ENCODE measurements at regions not wholly inside any gene's neighbourhood (a gene's known extent, or its start where the extent isn't known, plus 50 kb on each side); places are given as distances from the start of the nearest gene placed in this dataset.

DNA sequence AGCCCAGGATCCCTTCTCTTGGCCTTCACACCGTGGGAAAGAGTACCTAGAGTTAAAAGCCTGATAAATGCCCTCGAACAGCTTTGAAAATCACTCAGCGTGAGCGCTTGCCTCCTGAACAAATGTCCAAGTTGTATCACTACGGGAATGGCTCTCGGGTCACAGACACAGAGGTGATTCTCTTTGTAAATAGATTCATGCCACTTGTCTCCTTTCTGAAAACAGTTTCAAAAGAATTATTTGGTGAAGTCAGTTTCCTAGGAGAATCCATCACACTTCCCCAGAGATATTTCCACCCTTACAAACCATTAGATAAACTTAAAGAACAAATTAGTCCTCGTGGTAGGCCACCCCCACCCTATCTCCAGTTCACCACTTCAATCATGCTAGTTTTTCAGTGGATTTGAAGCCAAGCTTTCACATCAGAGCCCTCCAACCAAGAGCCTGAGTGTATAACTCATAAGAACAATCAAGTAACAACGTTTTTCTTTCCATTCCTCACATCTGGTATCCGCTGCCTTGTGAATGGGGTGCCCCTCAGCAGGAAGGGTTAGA, 132.9 kb downstream of the SLC30A10 start:
- no peaks in the 10 kb centered on the region for H3K4me1 ChIP-seq (ENCODE audit: control insufficient read depth in 4 of 4, insufficient read depth in 4 of 4, low read length in 3 of 4)
- H3K36me3 ChIP-seq (ENCODE audit: control insufficient read depth in 4 of 4, insufficient read depth in 3 of 4, low read depth in 1 of 4, low read length in 3 of 4), result no peaks in the 10 kb centered on the region
- no peaks in the 10 kb centered on the region for H3K27me3 ChIP-seq (ENCODE audit: control insufficient read depth in 4 of 4, insufficient read depth in 4 of 4, low read length in 3 of 4)
- no peak for DNase-seq (ENCODE audit: low spot score)
- no peaks in the 10 kb centered on the region for H3K9me3 ChIP-seq (ENCODE audit: control insufficient read depth in 4 of 4, low read length in 3 of 4)
- WGBS, result 67% methylated on average over 9 of the region's 9 CpGs
- no peak overlapping the region for H3K4me3 ChIP-seq (ENCODE audit: low read depth in 1 of 3, low read length in 3 of 3)
- no peak overlapping the region for H3K27ac ChIP-seq (ENCODE audit: low read depth in 1 of 2, low read length in 2 of 2)
- no peak overlapping the region for H3K9ac ChIP-seq (ENCODE audit: low read depth in 1 of 2, low read length in 2 of 2)
- TF ChIP-seq, protein P1, sequence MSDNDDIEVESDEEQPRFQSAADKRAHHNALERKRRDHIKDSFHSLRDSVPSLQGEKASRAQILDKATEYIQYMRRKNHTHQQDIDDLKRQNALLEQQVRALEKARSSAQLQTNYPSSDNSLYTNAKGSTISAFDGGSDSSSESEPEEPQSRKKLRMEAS (IDR thresholded peaks at IDR 0.05), result no peak
- TF ChIP-seq RXRA (IDR thresholded peaks at IDR 0.05) (no peak), YY1 (IDR thresholded peaks at IDR 0.05) (no peak)
- TF ChIP-seq, protein P2, sequence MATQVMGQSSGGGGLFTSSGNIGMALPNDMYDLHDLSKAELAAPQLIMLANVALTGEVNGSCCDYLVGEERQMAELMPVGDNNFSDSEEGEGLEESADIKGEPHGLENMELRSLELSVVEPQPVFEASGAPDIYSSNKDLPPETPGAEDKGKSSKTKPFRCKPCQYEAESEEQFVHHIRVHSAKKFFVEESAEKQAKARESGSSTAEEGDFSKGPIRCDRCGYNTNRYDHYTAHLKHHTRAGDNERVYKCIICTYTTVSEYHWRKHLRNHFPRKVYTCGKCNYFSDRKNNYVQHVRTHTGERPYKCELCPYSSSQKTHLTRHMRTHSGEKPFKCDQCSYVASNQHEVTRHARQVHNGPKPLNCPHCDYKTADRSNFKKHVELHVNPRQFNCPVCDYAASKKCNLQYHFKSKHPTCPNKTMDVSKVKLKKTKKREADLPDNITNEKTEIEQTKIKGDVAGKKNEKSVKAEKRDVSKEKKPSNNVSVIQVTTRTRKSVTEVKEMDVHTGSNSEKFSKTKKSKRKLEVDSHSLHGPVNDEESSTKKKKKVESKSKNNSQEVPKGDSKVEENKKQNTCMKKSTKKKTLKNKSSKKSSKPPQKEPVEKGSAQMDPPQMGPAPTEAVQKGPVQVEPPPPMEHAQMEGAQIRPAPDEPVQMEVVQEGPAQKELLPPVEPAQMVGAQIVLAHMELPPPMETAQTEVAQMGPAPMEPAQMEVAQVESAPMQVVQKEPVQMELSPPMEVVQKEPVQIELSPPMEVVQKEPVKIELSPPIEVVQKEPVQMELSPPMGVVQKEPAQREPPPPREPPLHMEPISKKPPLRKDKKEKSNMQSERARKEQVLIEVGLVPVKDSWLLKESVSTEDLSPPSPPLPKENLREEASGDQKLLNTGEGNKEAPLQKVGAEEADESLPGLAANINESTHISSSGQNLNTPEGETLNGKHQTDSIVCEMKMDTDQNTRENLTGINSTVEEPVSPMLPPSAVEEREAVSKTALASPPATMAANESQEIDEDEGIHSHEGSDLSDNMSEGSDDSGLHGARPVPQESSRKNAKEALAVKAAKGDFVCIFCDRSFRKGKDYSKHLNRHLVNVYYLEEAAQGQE (IDR thresholded peaks at IDR 0.05), result no peak

DNA sequence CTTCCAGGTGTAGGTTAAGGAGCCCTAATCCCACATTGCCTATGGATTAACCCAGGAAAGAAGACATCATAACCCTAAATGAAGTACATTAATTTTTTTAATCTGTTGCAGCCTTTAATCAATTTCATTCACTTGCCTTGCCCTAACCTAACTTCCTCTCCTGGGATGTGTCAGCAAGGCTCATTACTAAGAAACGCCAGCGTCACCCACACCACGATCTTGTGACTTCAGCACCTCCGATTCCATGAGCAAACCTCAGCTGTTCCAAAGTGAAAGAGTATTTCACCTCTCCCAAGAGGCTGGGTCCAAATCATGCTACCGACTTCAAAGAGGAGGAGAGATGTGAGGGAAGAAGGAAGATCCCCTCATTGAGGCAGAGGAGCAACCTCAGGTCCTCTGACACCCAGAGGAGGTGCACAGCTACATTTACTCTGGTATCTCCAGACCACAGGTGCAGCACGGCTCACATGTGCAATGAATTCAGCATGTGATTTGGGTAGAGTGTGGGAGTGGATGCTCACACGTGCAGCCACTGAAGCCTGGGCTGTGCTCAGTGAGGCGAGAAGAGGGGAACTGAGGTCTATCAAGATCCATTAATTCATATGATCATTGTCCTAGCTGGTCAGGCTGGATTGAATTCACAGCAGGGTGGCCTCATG, 134.1 kb downstream of the SLC30A10 start:
- 89% methylated on average over 8 of the region's 8 CpGs for WGBS
- H3K27ac ChIP-seq (ENCODE audit: low read depth in 1 of 2, low read length in 2 of 2), result no peak overlapping the region
- no peaks in the 10 kb centered on the region for H3K4me1 ChIP-seq (ENCODE audit: control insufficient read depth in 4 of 4, insufficient read depth in 4 of 4, low read length in 3 of 4)
- no peaks in the 10 kb centered on the region for H3K36me3 ChIP-seq (ENCODE audit: control insufficient read depth in 4 of 4, insufficient read depth in 3 of 4, low read depth in 1 of 4, low read length in 3 of 4)
- H3K4me3 ChIP-seq (ENCODE audit: low read depth in 1 of 3, low read length in 3 of 3), result no peak overlapping the region
- DNase-seq (ENCODE audit: low spot score), result no peak
- TF ChIP-seq GABPA (IDR thresholded peaks at IDR 0.05 in 1 of 2, conservative IDR thresholded peaks at IDR 0.05 in 1 of 2), result no peak
- TF ChIP-seq HNF4A (conservative IDR thresholded peaks at IDR 0.05), result no peak
- no peak for TF ChIP-seq TAF1 (conservative IDR thresholded peaks at IDR 0.05)
- no peak for TF ChIP-seq JUND (IDR thresholded peaks at IDR 0.05)
- TF ChIP-seq, protein P1 (IDR thresholded peaks at IDR 0.05), result no peak
- TF ChIP-seq EGR1 (IDR thresholded peaks at IDR 0.05; ENCODE audit: low read depth in 2 of 2), result no peak
- TF ChIP-seq YY1 (IDR thresholded peaks at IDR 0.05), result no peak
- TF ChIP-seq SP1 (IDR thresholded peaks at IDR 0.05), result no peak
- no peak for TF ChIP-seq FOXA1 (IDR thresholded peaks at IDR 0.05)
- TF ChIP-seq, protein P2 (IDR thresholded peaks at IDR 0.05), result no peak
- no peak for TF ChIP-seq NR2F2 (IDR thresholded peaks at IDR 0.05)
- TF ChIP-seq FOXA2 (IDR thresholded peaks at IDR 0.05), result no peak
- TF ChIP-seq, protein P3, sequence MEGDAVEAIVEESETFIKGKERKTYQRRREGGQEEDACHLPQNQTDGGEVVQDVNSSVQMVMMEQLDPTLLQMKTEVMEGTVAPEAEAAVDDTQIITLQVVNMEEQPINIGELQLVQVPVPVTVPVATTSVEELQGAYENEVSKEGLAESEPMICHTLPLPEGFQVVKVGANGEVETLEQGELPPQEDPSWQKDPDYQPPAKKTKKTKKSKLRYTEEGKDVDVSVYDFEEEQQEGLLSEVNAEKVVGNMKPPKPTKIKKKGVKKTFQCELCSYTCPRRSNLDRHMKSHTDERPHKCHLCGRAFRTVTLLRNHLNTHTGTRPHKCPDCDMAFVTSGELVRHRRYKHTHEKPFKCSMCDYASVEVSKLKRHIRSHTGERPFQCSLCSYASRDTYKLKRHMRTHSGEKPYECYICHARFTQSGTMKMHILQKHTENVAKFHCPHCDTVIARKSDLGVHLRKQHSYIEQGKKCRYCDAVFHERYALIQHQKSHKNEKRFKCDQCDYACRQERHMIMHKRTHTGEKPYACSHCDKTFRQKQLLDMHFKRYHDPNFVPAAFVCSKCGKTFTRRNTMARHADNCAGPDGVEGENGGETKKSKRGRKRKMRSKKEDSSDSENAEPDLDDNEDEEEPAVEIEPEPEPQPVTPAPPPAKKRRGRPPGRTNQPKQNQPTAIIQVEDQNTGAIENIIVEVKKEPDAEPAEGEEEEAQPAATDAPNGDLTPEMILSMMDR (IDR thresholded peaks at IDR 0.05; ENCODE audit: low read depth, low read length, missing input control), result no peak
- no peak for TF ChIP-seq HNF4G (IDR thresholded peaks at IDR 0.05)
- no peaks in the 10 kb centered on the region for H3K9me3 ChIP-seq (ENCODE audit: control insufficient read depth in 4 of 4, low read length in 3 of 4)
- H3K9ac ChIP-seq (ENCODE audit: low read depth in 1 of 2, low read length in 2 of 2), result no peak overlapping the region
- no peaks in the 10 kb centered on the region for H3K27me3 ChIP-seq (ENCODE audit: control insufficient read depth in 4 of 4, insufficient read depth in 4 of 4, low read length in 3 of 4)
